ENCODE measurements at regions not wholly inside any gene's neighbourhood (a gene's known extent, or its start where the extent isn't known, plus 50 kb on each side); places are given as distances from the start of the nearest gene placed in this dataset.

GRCh38 chr14:51430079-51430478 lies 190.0 kb downstream of the TMX1 start:
- H3K79me2 ChIP-seq (ENCODE audit: insufficient read depth, low read length): no peaks in the 10 kb centered on the region
- no peaks in the 10 kb centered on the region for H3F3A ChIP-seq (ENCODE audit: low read depth)
- H3K27me3 ChIP-seq (ENCODE audit: insufficient read depth, low read length, poor library complexity, severe bottlenecking): no peaks in the 10 kb centered on the region
- H3K36me3 ChIP-seq (ENCODE audit: insufficient read depth, low read length): no peaks in the 10 kb centered on the region
- no peaks in the 10 kb centered on the region for H3K9me3 ChIP-seq (ENCODE audit: insufficient read depth, low read depth, low read length)
- H3K9ac ChIP-seq (ENCODE audit: low read depth, low read length, poor library complexity, severe bottlenecking): no peak overlapping the region
- TF ChIP-seq, protein P1, sequence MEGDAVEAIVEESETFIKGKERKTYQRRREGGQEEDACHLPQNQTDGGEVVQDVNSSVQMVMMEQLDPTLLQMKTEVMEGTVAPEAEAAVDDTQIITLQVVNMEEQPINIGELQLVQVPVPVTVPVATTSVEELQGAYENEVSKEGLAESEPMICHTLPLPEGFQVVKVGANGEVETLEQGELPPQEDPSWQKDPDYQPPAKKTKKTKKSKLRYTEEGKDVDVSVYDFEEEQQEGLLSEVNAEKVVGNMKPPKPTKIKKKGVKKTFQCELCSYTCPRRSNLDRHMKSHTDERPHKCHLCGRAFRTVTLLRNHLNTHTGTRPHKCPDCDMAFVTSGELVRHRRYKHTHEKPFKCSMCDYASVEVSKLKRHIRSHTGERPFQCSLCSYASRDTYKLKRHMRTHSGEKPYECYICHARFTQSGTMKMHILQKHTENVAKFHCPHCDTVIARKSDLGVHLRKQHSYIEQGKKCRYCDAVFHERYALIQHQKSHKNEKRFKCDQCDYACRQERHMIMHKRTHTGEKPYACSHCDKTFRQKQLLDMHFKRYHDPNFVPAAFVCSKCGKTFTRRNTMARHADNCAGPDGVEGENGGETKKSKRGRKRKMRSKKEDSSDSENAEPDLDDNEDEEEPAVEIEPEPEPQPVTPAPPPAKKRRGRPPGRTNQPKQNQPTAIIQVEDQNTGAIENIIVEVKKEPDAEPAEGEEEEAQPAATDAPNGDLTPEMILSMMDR (conservative IDR thresholded peaks at IDR 0.05; ENCODE audit: low read length): no peak
- TF ChIP-seq EZH2phosphoT487 (IDR thresholded peaks at IDR 0.05; ENCODE audit: borderline replicate concordance): no peak
- no peaks in the 10 kb centered on the region for H3K4me1 ChIP-seq (ENCODE audit: insufficient read depth, low read length, poor library complexity, severe bottlenecking)
- H2AFZ ChIP-seq (ENCODE audit: low read length): no peak overlapping the region
- H4K20me1 ChIP-seq (ENCODE audit: insufficient read depth, low read length, poor library complexity, severe bottlenecking): no peaks in the 10 kb centered on the region
- no peak overlapping the region for H3K4me3 ChIP-seq (ENCODE audit: low read length, poor library complexity, severe bottlenecking)
- H3K4me2 ChIP-seq (ENCODE audit: low read depth, low read length, poor library complexity, severe bottlenecking): no peak overlapping the region
- no peaks in the 10 kb centered on the region for H3K9me2 ChIP-seq (replicated peaks; ENCODE audit: low read depth, low read length)

DNA sequence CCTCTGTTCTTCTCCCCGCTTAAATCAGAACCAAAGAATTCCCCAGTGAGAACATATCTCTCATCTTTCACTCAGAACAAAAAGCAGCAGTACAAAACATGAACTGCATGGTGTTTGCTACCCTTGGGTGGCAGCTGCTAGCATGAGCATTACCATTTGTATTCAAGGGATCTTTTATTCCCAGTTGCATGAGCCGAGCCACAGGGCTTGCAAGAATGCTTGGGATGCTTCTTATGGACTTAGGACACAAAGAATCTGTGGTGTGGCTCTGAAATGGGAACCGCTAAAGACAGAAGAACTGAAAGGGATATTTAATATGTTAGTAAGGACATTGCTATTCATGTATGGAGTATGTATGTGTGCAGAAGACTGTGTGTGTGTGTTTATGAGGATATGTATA lies 190.6 kb downstream of the TMX1 start:
- H4K20me1 ChIP-seq (ENCODE audit: insufficient read depth, low read length, poor library complexity, severe bottlenecking): no peaks in the 10 kb centered on the region
- no peaks in the 10 kb centered on the region for H3K79me2 ChIP-seq (ENCODE audit: insufficient read depth, low read length)
- H3K36me3 ChIP-seq (ENCODE audit: insufficient read depth, low read length): no peaks in the 10 kb centered on the region
- H3K4me3 ChIP-seq (ENCODE audit: low read length, poor library complexity, severe bottlenecking): no peak overlapping the region
- no peaks in the 10 kb centered on the region for H3K27me3 ChIP-seq (ENCODE audit: insufficient read depth, low read length, poor library complexity, severe bottlenecking)
- H3K9me2 ChIP-seq (replicated peaks; ENCODE audit: low read depth, low read length): no peaks in the 10 kb centered on the region
- H3K4me1 ChIP-seq (ENCODE audit: insufficient read depth, low read length, poor library complexity, severe bottlenecking): no peaks in the 10 kb centered on the region
- TF ChIP-seq, protein P1 (conservative IDR thresholded peaks at IDR 0.05; ENCODE audit: low read length): no peak
- no peak for TF ChIP-seq EZH2phosphoT487 (IDR thresholded peaks at IDR 0.05; ENCODE audit: borderline replicate concordance)
- no peaks in the 10 kb centered on the region for H3F3A ChIP-seq (ENCODE audit: low read depth)
- no peak overlapping the region for H2AFZ ChIP-seq (ENCODE audit: low read length)
- no peaks in the 10 kb centered on the region for H3K9me3 ChIP-seq (ENCODE audit: insufficient read depth, low read depth, low read length)
- H3K9ac ChIP-seq (ENCODE audit: low read depth, low read length, poor library complexity, severe bottlenecking): no peak overlapping the region
- no peak overlapping the region for H3K4me2 ChIP-seq (ENCODE audit: low read depth, low read length, poor library complexity, severe bottlenecking)

- no peaks in the 10 kb centered on the region for H3K36me3 ChIP-seq (ENCODE audit: insufficient read depth, low read length)
- no peak overlapping the region for H3K4me2 ChIP-seq (ENCODE audit: low read depth, low read length, poor library complexity, severe bottlenecking)
- H2AFZ ChIP-seq (ENCODE audit: low read length): no peak overlapping the region
- no peaks in the 10 kb centered on the region for H3F3A ChIP-seq (ENCODE audit: low read depth)
- no peak for TF ChIP-seq EZH2phosphoT487 (IDR thresholded peaks at IDR 0.05; ENCODE audit: borderline replicate concordance)
- TF ChIP-seq, protein P1 (conservative IDR thresholded peaks at IDR 0.05; ENCODE audit: low read length): no peak
- no peaks in the 10 kb centered on the region for H3K27me3 ChIP-seq (ENCODE audit: insufficient read depth, low read length, poor library complexity, severe bottlenecking)
- H3K79me2 ChIP-seq (ENCODE audit: insufficient read depth, low read length): no peaks in the 10 kb centered on the region
- H3K4me3 ChIP-seq (ENCODE audit: low read length, poor library complexity, severe bottlenecking): no peak overlapping the region
- H3K4me1 ChIP-seq (ENCODE audit: insufficient read depth, low read length, poor library complexity, severe bottlenecking): no peaks in the 10 kb centered on the region
- no peaks in the 10 kb centered on the region for H3K9me3 ChIP-seq (ENCODE audit: insufficient read depth, low read depth, low read length)
- H4K20me1 ChIP-seq (ENCODE audit: insufficient read depth, low read length, poor library complexity, severe bottlenecking): no peaks in the 10 kb centered on the region
- no peaks in the 10 kb centered on the region for H3K9me2 ChIP-seq (replicated peaks; ENCODE audit: low read depth, low read length)
- H3K9ac ChIP-seq (ENCODE audit: low read depth, low read length, poor library complexity, severe bottlenecking): no peak overlapping the region
Observed at GRCh38 chr14:51431033-51431709, 191.1 kb downstream of the TMX1 start.
